Fibroblast of mammary gland (primary cell): ENCODE measurements at regions not wholly inside any gene's neighbourhood (a gene's known extent, or its start where the extent isn't known, plus 50 kb on each side); places are given as distances from the start of the nearest gene placed in this dataset.
A peak's percentile ranks its signal among the peaks of the same experiment; 100 is the strongest.

Experiments
- DNase-seq: peaks from one replicate; pipeline ENCODE4 v3.0.0-alpha.2; 2010; ENCODE audit warnings: low read depth
- H3K4me3 ChIP-seq: 2 replicates; pipeline ENCODE4 v1.5.1; 2011; ENCODE audit warnings: low read depth, mild to moderate bottlenecking, low read length, moderate library complexity; ENCODE audit not compliant: control insufficient read depth
- CTCF ChIP-seq: conservative IDR thresholded peaks from 2 replicates; pipeline ENCODE4 v1.5.1; 2011; ENCODE audit warnings: low read depth, low read length, inconsistent platforms; ENCODE audit not compliant: control insufficient read depth, insufficient read depth

- DNase-seq, result no peak
- H3K4me3 ChIP-seq, result no peak overlapping the region
- no peak for TF ChIP-seq CTCF
Measured at GRCh38 chr1:29838738-29839320, 602.5 kb downstream of the PTPRU start.

DNA sequence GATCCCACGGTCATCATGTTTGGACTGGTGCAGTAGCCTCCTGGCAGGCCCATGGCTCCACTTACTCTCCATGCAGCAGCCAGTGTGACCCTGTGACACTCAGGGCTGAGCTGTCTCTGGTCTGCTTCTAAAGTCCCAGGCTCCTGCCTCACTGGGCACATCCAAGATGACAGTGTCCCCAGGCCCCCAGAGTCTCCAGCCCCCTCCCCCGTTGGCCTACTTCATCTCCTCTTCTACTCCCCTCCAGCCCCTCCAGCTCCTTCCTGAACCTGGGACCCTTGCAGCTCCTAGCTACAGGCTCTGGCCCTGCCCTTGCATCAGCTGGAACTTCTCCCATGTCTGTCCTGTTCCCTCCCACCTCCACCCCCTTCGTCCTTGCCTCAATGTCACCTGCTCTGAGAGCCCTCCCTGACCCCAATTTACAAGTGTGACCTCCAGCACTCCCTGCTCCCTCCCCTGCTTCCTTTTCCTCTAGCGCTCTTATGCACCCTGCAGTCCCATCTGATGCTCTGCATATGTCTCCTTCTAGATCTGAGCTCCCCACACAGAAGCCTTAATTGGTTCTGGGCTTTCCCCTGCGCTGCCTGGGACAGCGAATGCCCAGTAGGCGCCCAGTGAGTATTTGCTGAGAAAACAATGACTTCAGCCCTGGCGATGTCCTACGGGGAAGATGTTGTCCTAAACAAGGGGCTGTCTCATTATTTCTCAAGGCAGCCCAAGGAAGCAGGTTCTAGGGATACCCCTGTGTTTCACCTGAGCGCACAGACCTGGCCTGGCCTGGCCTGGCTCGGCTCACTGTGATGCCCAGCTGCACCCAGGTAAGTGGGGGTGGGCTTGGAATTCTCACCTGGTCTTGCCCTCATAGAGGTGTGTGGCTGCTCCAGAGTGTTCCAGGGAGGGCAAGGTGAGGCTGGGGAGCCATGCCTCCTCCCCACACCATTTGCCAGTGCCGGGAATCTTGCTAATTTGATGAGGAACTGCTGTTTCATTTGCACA, 600.6 kb downstream of the PTPRU start:
- no peak for TF ChIP-seq CTCF
- H3K4me3 ChIP-seq, result no peak overlapping the region
- DNase-seq, result no peak

DNA sequence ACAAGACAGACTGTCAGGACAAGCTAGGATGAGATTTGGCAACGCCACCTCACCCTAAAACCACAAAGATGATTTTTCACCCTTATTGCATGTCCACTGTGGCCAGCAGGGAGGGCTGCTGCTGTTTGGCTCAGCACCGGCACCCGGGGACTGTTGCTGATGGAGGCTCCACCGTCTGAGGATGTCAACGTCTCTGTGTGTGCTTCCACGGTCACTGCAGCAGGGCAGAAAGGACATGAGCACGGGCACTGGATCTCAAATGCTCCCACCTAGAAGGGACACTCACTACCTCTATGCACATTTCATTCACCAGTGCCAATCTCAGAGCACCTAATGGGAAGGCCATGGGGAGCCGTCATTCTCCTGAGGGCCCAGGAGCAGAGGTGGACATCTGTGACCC, 599.6 kb downstream of the PTPRU start:
- H3K4me3 ChIP-seq, result no peak overlapping the region
- TF ChIP-seq CTCF, result no peak
- DNase-seq, result peak; percentile 1

DNA sequence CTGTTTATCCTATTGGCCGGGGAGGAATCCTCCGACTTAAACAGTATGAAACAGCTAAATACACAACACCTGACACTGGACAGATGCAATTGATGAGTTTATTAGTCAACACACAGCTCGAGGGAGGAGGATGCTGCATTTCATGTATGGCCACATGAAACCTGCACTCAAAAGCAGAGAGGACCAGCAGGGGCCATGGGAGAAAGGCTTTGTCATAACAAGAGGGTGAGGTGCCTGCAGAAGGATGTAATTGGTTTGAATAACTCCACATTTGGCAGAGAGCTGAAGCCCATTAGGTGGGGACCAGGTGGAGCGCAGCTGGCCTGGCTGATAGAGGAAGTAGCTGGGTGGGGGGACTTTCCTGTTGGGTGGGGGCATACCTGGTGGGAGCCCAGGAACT, 599.1 kb downstream of the PTPRU start:
- no peak for TF ChIP-seq CTCF
- no peak overlapping the region for H3K4me3 ChIP-seq
- no peak for DNase-seq

- no peak overlapping the region for H3K4me3 ChIP-seq
- DNase-seq, result no peak
- no peak for TF ChIP-seq CTCF
Measured at GRCh38 chr1:29833581-29833980, 597.3 kb downstream of the PTPRU start.

DNA sequence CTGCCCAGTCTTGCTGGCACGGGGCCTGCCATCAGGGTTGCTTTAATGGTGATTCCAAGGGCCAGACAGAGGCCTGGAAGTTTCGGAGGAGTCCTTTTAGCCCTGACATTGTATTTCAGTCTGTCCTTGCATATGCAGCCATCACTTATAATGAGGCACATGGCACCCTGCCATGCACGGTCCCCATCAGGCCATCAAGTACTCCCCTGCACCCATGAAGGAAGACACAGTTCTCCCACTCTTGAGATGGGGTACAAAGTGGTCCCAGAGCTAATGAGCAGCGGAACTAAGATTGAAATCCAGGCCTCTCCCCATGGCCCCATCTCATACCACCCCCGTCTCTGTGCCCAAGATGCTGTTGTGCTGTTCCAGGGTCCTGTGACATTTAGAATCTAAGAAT, 596.6 kb downstream of the PTPRU start:
- no peak for TF ChIP-seq CTCF
- H3K4me3 ChIP-seq, result no peak overlapping the region
- no peak for DNase-seq
